ENCODE measurements at regions not wholly inside any gene's neighbourhood (a gene's known extent, or its start where the extent isn't known, plus 50 kb on each side); places are given as distances from the start of the nearest gene placed in this dataset.
A peak's percentile ranks its signal among the peaks of the same experiment; 100 is the strongest.

GRCh38 chr20:39129523-39129922 is 167.4 kb downstream of the DHX35 start:
- H3K4me3 ChIP-seq, result no peak overlapping the region
- TF ChIP-seq POLR2A (IDR thresholded peaks at IDR 0.05) (no peak), POLR2AphosphoS5 (IDR thresholded peaks at IDR 0.05) (no peak), CTCF (IDR thresholded peaks at IDR 0.05) (no peak), EP300 (IDR thresholded peaks at IDR 0.05) (no peak)
- peaks cover 0 to 5% (median 0%) of the 10 kb centered on the region in 4 donors for H3K9me3 ChIP-seq
- intact Hi-C loops (cut with DNase I; ENCODE audit: low total_unique reads), result no loop called here
- H3K27me3 ChIP-seq, result peaks cover 0 to 7% (median 0%) of the 10 kb centered on the region in 3 donors
- DNase-seq, result no peak
- 72 to 86% (median 75%) methylated on average over 2 of the region's 2 CpGs for WGBS, 5 donors
- H3K27ac ChIP-seq, result no peak overlapping the region
- H3K4me1 ChIP-seq, result no peaks in the 10 kb centered on the region
- no peaks in the 10 kb centered on the region for H3K36me3 ChIP-seq

- Histone ChIP-seq H3K27ac (no peak overlapping the region), H3K9me3 (peaks cover 0 to 5% (median 0%) of the 10 kb centered on the region in 4 donors), H3K36me3 (no peaks in the 10 kb centered on the region), H3K4me3 (no peak overlapping the region), H3K4me1 (no peaks in the 10 kb centered on the region), H3K27me3 (peaks cover 0 to 31% (median 0%) of the 10 kb centered on the region in 3 donors)
- no peak for DNase-seq
- TF ChIP-seq EP300 (IDR thresholded peaks at IDR 0.05) (no peak), CTCF (IDR thresholded peaks at IDR 0.05) (no peak), POLR2A (IDR thresholded peaks at IDR 0.05) (no peak), POLR2AphosphoS5 (IDR thresholded peaks at IDR 0.05) (no peak)
- intact Hi-C loops (cut with DNase I; ENCODE audit: low total_unique reads), result no loop called here
- 87 to 92% (median 90%) methylated on average over 7 of the region's 7 CpGs for WGBS, 5 donors
Measured at GRCh38 chr20:39124064-39124463, 161.9 kb downstream of the DHX35 start.

GRCh38 chr20:39123185-39123557 is 161.0 kb downstream of the DHX35 start:
- 31 to 58% (median 48%) methylated on average over 3 of the region's 3 CpGs for WGBS, 5 donors

GRCh38 chr20:39117491-39117890 is 155.3 kb downstream of the DHX35 start:
- H3K36me3 ChIP-seq, result no peaks in the 10 kb centered on the region

More at GRCh38 chr20:39123185-39123557, 161.0 kb downstream of the DHX35 start:
- intact Hi-C loops (cut with DNase I; ENCODE audit: low total_unique reads), result no loop called here
- no peak for TF ChIP-seq EP300 (IDR thresholded peaks at IDR 0.05)
- TF ChIP-seq CTCF (IDR thresholded peaks at IDR 0.05), result no peak
- no peak for TF ChIP-seq POLR2A (IDR thresholded peaks at IDR 0.05)
- no peak for TF ChIP-seq POLR2AphosphoS5 (IDR thresholded peaks at IDR 0.05)
- no peaks in the 10 kb centered on the region for H3K4me1 ChIP-seq
- H3K9me3 ChIP-seq, result peaks cover 0 to 5% (median 0%) of the 10 kb centered on the region in 4 donors
- no peak for DNase-seq
- no peak overlapping the region for H3K27ac ChIP-seq
- H3K4me3 ChIP-seq, result no peak overlapping the region
- H3K36me3 ChIP-seq, result no peaks in the 10 kb centered on the region
- peaks cover 0 to 31% (median 0%) of the 10 kb centered on the region in 3 donors for H3K27me3 ChIP-seq

GRCh38 chr20:39116020-39116419 is 153.9 kb downstream of the DHX35 start:
- H3K4me1 ChIP-seq, result peaks cover 0 to 10% (median 6%) of the 10 kb centered on the region in 4 donors
- H3K27me3 ChIP-seq, result peaks cover 0 to 35% (median 4%) of the 10 kb centered on the region in 3 donors
- no peak for DNase-seq
- H3K4me3 ChIP-seq, result no peak overlapping the region
- no peaks in the 10 kb centered on the region for H3K36me3 ChIP-seq
- H3K27ac ChIP-seq, result no peak overlapping the region
- peaks cover 0 to 8% (median 0%) of the 10 kb centered on the region in 4 donors for H3K9me3 ChIP-seq
- TF ChIP-seq POLR2AphosphoS5 (IDR thresholded peaks at IDR 0.05), result no peak
- no peak for TF ChIP-seq EP300 (IDR thresholded peaks at IDR 0.05)
- no peak for TF ChIP-seq POLR2A (IDR thresholded peaks at IDR 0.05)
- no peak for TF ChIP-seq CTCF (IDR thresholded peaks at IDR 0.05)
- intact Hi-C loops (cut with DNase I; ENCODE audit: low total_unique reads), result no loop called here
- WGBS, 5 donors, result 88 to 100% (median 91%) methylated on average over 2 of the region's 2 CpGs

More at GRCh38 chr20:39117491-39117890, 155.3 kb downstream of the DHX35 start:
- H3K27me3 ChIP-seq, result peaks cover 0 to 28% (median 0%) of the 10 kb centered on the region in 3 donors
- peak in 1 of 2 donors; percentile 26 for DNase-seq
- H3K4me3 ChIP-seq, result no peak overlapping the region
- TF ChIP-seq POLR2AphosphoS5 (IDR thresholded peaks at IDR 0.05) (no peak), EP300 (IDR thresholded peaks at IDR 0.05) (no peak), POLR2A (IDR thresholded peaks at IDR 0.05) (no peak)
- peaks cover 0 to under 1% (median 0%) of the 10 kb centered on the region in 4 donors for H3K4me1 ChIP-seq
- peaks cover 0 to 8% (median 0%) of the 10 kb centered on the region in 4 donors for H3K9me3 ChIP-seq
- no peak overlapping the region for H3K27ac ChIP-seq
- intact Hi-C loops (cut with DNase I; ENCODE audit: low total_unique reads), result no loop called here

All from stomach (tissue), 8 donors.